K562 (cell line): ENCODE measurements at regions not wholly inside any gene's neighbourhood (a gene's known extent, or its start where the extent isn't known, plus 50 kb on each side); places are given as distances from the start of the nearest gene placed in this dataset.

Experiments used
- ATAC-seq: fragments of 200-7000 bp; cut with Tn5 transposase; 3 replicates; pipeline ENCODE4 v1.9.1; 2020; ENCODE audit warnings: moderate library complexity
- BruUV-seq: library from RNA; stranded (reverse); fragments of 400-500 nt; replicated peaks from 2 replicates; lab custom pipeline; 2021; lab: Mats Ljungman, UMichigan
- CTCF ChIA-PET: fragments of 300-600 bp; formaldehyde crosslinking; extraction: SDS; loops from one replicate; lab custom pipeline; 2021; ENCODE audit warnings: low intra/inter-chr PET ratio; lab: Yijun Ruan, JAX
- POLR2A ChIA-PET: fragments of 300-600, 350-650 bp; sonication (Branson Sonifier 250); formaldehyde crosslinking; extraction: SDS; loops from one replicate; lab custom pipeline; 2021; ENCODE audit warnings: antibody characterized with exemption, inconsistent platforms; lab: Yijun Ruan, JAX
- DNase-seq, 4 experiments: peaks; one replicate each; pipeline versions ENCODE4 v3.0.0 to v3.0.0-alpha.2; 2011 to 2018; ENCODE audit warnings: low spot score in 3 of 4, mixed read lengths in 3 of 4; ENCODE audit errors: extremely low read depth in 1 of 4
- FAIRE-seq: peaks from 2 replicates; lab custom pipeline; 2011; peaks lifted over from hg19 to GRCh38; lab: Jason Lieb, UNC
- H2AFZ ChIP-seq: 2 replicates; pipeline ENCODE4 v1.6.0; 2011; ENCODE audit warnings: low read depth, low read length, control low read depth, inconsistent platforms
- H3K27ac ChIP-seq: fragments of 200-600 bp; 3 replicates; pipeline ENCODE4 v1.8.0; 2011; ENCODE audit warnings: low read depth, mild to moderate bottlenecking, control low read depth, inconsistent platforms, low read length, moderate library complexity, mixed read lengths; ENCODE audit errors: extremely low read depth
- H3K27me3 ChIP-seq, 2 experiments: fragments of 300-600 bp in 1 of 2; 2 replicates in 1 of 2; 3 replicates in 1 of 2; pipeline versions ENCODE4 v1.6.0 to v1.8.0; 2011; ENCODE audit warnings: inconsistent platforms in 2 of 2, low read length in 2 of 2, mild to moderate bottlenecking in 1 of 2, mixed read lengths in 1 of 2, moderate library complexity in 1 of 2; ENCODE audit not compliant: control insufficient read depth in 2 of 2, insufficient read depth in 2 of 2
- H3K36me3 ChIP-seq: fragments of 300-600 bp; 3 replicates; pipeline ENCODE4 v1.8.0; 2011; ENCODE audit warnings: mild to moderate bottlenecking, low read length, inconsistent platforms; ENCODE audit not compliant: control insufficient read depth, insufficient read depth
- H3K4me1 ChIP-seq, 2 experiments: fragments of 200-600 bp in 1 of 2; replicated peaks in 1 of 2; 2 replicates in 1 of 2; 3 replicates in 1 of 2; pipeline versions ENCODE4 v1.5.1 to v1.8.0; 2011; ENCODE audit warnings: inconsistent platforms in 2 of 2, low read length in 2 of 2, mild to moderate bottlenecking in 1 of 2, mixed read lengths in 1 of 2, moderate library complexity in 1 of 2; ENCODE audit not compliant: control insufficient read depth in 2 of 2, insufficient read depth in 2 of 2
- H3K4me2 ChIP-seq: 2 replicates; pipeline ENCODE4 v1.6.1; 2011; ENCODE audit warnings: low read length, control low read depth, inconsistent platforms, mixed read lengths; ENCODE audit not compliant: insufficient read depth
- H3K4me3 ChIP-seq: fragments of 200-600 bp; sonication (generic), shearing (Covaris generic); 2 replicates; pipeline ENCODE4 v1.5.1; 2016; ENCODE audit warnings: control low read depth, inconsistent platforms
- H3K79me2 ChIP-seq: fragments of 200-600 bp; 3 replicates; pipeline ENCODE4 v1.8.0; 2011; ENCODE audit warnings: low read length, inconsistent platforms; ENCODE audit not compliant: control insufficient read depth, insufficient read depth
- H3K9ac ChIP-seq, 2 experiments: 2 replicates each; pipeline versions ENCODE4 v1.6.0 to v1.6.1; 2011; ENCODE audit warnings: low read depth in 2 of 2, low read length in 2 of 2, control low read depth in 1 of 2, inconsistent platforms in 1 of 2, mild to moderate bottlenecking in 1 of 2, mixed read lengths in 1 of 2; ENCODE audit not compliant: insufficient read depth in 1 of 2
- H3K9me1 ChIP-seq: one replicate; pipeline ENCODE4 v1.6.0; 2011; ENCODE audit warnings: inconsistent platforms, mild to moderate bottlenecking, low read length, moderate library complexity; ENCODE audit not compliant: control insufficient read depth, insufficient read depth
- H3K9me3 ChIP-seq: replicated peaks from 2 replicates; pipeline ENCODE4 v1.5.1; 2011; ENCODE audit warnings: low read depth, low read length, inconsistent platforms; ENCODE audit not compliant: control insufficient read depth, insufficient read depth
- H4K20me1 ChIP-seq: replicated peaks from 2 replicates; pipeline ENCODE4 v1.6.1; 2011; ENCODE audit warnings: low read length, inconsistent platforms, mixed read lengths; ENCODE audit not compliant: control insufficient read depth, insufficient read depth
- ELK3 ChIP-seq: fragments of 450-650 bp; formaldehyde crosslinking; IDR thresholded peaks from 2 replicates; pipeline ENCODE4 v1.4.0; 2020; ENCODE audit warnings: mild to moderate bottlenecking
- HMBOX1 ChIP-seq: sonication (generic); IDR thresholded peaks from 2 replicates; pipeline ENCODE4 v1.6.1; 2016
- KAT7 ChIP-seq: sonication (generic); formaldehyde crosslinking; IDR thresholded peaks from 2 replicates; pipeline ENCODE4 v1.8.0; 2022; ENCODE audit warnings: missing genetic modification reagents, mild to moderate bottlenecking, borderline replicate concordance
- NFE2 ChIP-seq: IDR thresholded peaks from 2 replicates; pipeline ENCODE4 v1.6.1; 2014; ENCODE audit warnings: antibody characterized with exemption, low read depth
- TARDBP ChIP-seq: fragments of 450-650 bp; IDR thresholded peaks from 2 replicates; pipeline ENCODE4 v1.6.1; 2016
- ZNF133 ChIP-seq: fragments of 250-450 bp; sonication (Bioruptor Pico); IDR thresholded peaks from 2 replicates; pipeline ENCODE4 v1.4.0; 2020; ENCODE audit warnings: mild to moderate bottlenecking
- ZNF232 ChIP-seq: sonication (generic); formaldehyde crosslinking; IDR thresholded peaks from 2 replicates; pipeline ENCODE4 v1.8.0; 2022; ENCODE audit warnings: mild to moderate bottlenecking, missing genetic modification reagents
- WGBS: fragments of 100-300 bp; shearing (Covaris generic); methylation state at CpG from one replicate; pipeline ENCODE4 v1.1.6; 2016; ENCODE audit warnings: low coverage, mixed read lengths; ENCODE audit not compliant: insufficient coverage; ENCODE audit errors: missing lambda C conversion rate; 5-methylcytosine and 5-hydroxymethylcytosine counted together
- in situ Hi-C: fragments of 300-500 bp; cut with MboI; formaldehyde crosslinking; loops from 4 replicates; pipeline ENCODE4 v1.15.0; 2018; ENCODE audit warnings: inconsistent platforms, mixed read lengths
- intact Hi-C: fragments of 100-400 bp; cut with micrococcal nuclease; formaldehyde crosslinking; loops from 2 replicates; pipeline ENCODE4 v1.14.2; 2022

GRCh38 chr5:106737111-106737510 lies 933.6 kb downstream of the EFNA5 start:
- Histone ChIP-seq H3K4me3 (no peak overlapping the region), H3K27ac (no peak overlapping the region), H3K36me3 (no peaks in the 10 kb centered on the region), H3K79me2 (no peaks in the 10 kb centered on the region), H3K9me3 (no peaks in the 10 kb centered on the region), H2AFZ (no peak overlapping the region), H3K9ac (no peak overlapping the region), H3K4me1 (no peaks in the 10 kb centered on the region), H3K9me1 (no peaks in the 10 kb centered on the region), H3K27me3 (no peaks in the 10 kb centered on the region), H3K4me2 (no peak overlapping the region), H4K20me1 (no peaks in the 10 kb centered on the region)
- intact Hi-C loops (no loop called here), in situ Hi-C loops (no loop called here)
- POLR2A ChIA-PET = no interaction called here
- TF ChIP-seq ZNF133 (CRISPR knock-in tag) (no peak), ZNF232 (CRISPR knock-in tag) (no peak), KAT7 (CRISPR knock-in tag) (no peak), HMBOX1 (no peak), NFE2 (no peak), TARDBP (no peak), ELK3 (CRISPR knock-in tag) (no peak)
- CTCF ChIA-PET = no interaction called here
- 0% methylated on average over 1 of the region's 1 CpG for WGBS
- no peak for ATAC-seq
- FAIRE-seq = no peak
- DNase-seq = no peak
- BruUV-seq = no TSS peak
